MM.1S (cell line): ENCODE measurements at regions not wholly inside any gene's neighbourhood (a gene's known extent, or its start where the extent isn't known, plus 50 kb on each side); places are given as distances from the start of the nearest gene placed in this dataset.

Source experiments
- DNase-seq: peaks from one replicate; pipeline ENCODE4 v3.0.0-alpha.2; 2015
- H2AFZ ChIP-seq: fragments of 300-600 bp; sonication (generic); 2 replicates; pipeline ENCODE4 v1.6.0; 2016; ENCODE audit warnings: antibody characterized with exemption, low read length
- H3F3A ChIP-seq: fragments of 300-600 bp; sonication (generic); 2 replicates; pipeline ENCODE4 v1.6.1; 2016; ENCODE audit warnings: mild to moderate bottlenecking, antibody characterized with exemption, low read length, moderate library complexity, mixed read lengths; ENCODE audit not compliant: insufficient read depth
- H3K27ac ChIP-seq: fragments of 300-600 bp; sonication (generic); 2 replicates; pipeline ENCODE4 v1.5.1; 2016; ENCODE audit warnings: mild to moderate bottlenecking, low read length
- H3K27me3 ChIP-seq: fragments of 300-600 bp; sonication (generic); replicated peaks from 2 replicates; pipeline ENCODE4 v1.6.0; 2016; ENCODE audit warnings: low read length; ENCODE audit not compliant: insufficient read depth
- H3K36me3 ChIP-seq: fragments of 300-600 bp; sonication (generic); replicated peaks from 2 replicates; pipeline ENCODE4 v1.6.1; 2016; ENCODE audit warnings: mild to moderate bottlenecking, low read length, mixed read lengths; ENCODE audit not compliant: insufficient read depth
- H3K4me1 ChIP-seq: fragments of 300-600 bp; sonication (generic); 2 replicates; pipeline ENCODE4 v1.6.1; 2016; ENCODE audit warnings: low read length, mixed read lengths
- H3K4me2 ChIP-seq: fragments of 300-600 bp; sonication (generic); 2 replicates; pipeline ENCODE4 v1.6.0; 2016; ENCODE audit warnings: low read depth, low read length
- H3K4me3 ChIP-seq: fragments of 300-600 bp; sonication (generic); 2 replicates; pipeline ENCODE4 v1.5.1; 2016; ENCODE audit warnings: low read length, mixed read lengths
- H3K79me2 ChIP-seq: fragments of 300-600 bp; sonication (generic); 2 replicates; pipeline ENCODE4 v1.6.1; 2016; ENCODE audit warnings: mixed run types, low read length, mixed read lengths
- H3K9ac ChIP-seq: fragments of 300-600 bp; sonication (generic); 2 replicates; pipeline ENCODE4 v1.6.1; 2016; ENCODE audit warnings: low read length, mixed read lengths
- H3K9me2 ChIP-seq: fragments of 300-600 bp; sonication (generic); replicated peaks from 2 replicates; pipeline ENCODE4 v1.6.1; 2016; ENCODE audit warnings: mild to moderate bottlenecking, low read length, mixed read lengths; ENCODE audit not compliant: insufficient read depth
- H3K9me3 ChIP-seq: fragments of 300-600 bp; sonication (generic); replicated peaks from 2 replicates; pipeline ENCODE4 v1.6.1; 2016; ENCODE audit warnings: mild to moderate bottlenecking, low read length, mixed read lengths; ENCODE audit not compliant: insufficient read depth
- H4K20me1 ChIP-seq: fragments of 300-600 bp; sonication (generic); 2 replicates; pipeline ENCODE4 v1.6.1; 2016; ENCODE audit warnings: mild to moderate bottlenecking, low read length, moderate library complexity, mixed read lengths; ENCODE audit not compliant: insufficient read depth
- CTCF ChIP-seq: fragments of 300-600 bp; sonication (generic); IDR thresholded peaks from 2 replicates; pipeline ENCODE4 v1.5.1; 2016; ENCODE audit warnings: antibody characterized with exemption, low read length, mixed read lengths
- EZH2 ChIP-seq: fragments of 300-600 bp; sonication (generic); optimal IDR thresholded peaks from 2 replicates; pipeline ENCODE3; 2017; ENCODE audit warnings: low read depth, mild to moderate bottlenecking, antibody characterized with exemption, low read length, mixed read lengths
- EZH2phosphoT487 ChIP-seq: fragments of 300-600 bp; sonication (generic); IDR thresholded peaks from 2 replicates; pipeline ENCODE4 v1.6.1; 2018; ENCODE audit warnings: antibody characterized with exemption, low read length

GRCh38 chrX:132277953-132278614 is 58.8 kb upstream of the RAP2C start:
- H3K27ac ChIP-seq = no peak overlapping the region
- H3K9me2 ChIP-seq = no peaks in the 10 kb centered on the region
- no peak overlapping the region for H3K4me2 ChIP-seq
- no peaks in the 10 kb centered on the region for H3F3A ChIP-seq
- H3K9me3 ChIP-seq = no peaks in the 10 kb centered on the region
- H3K79me2 ChIP-seq = no peaks in the 10 kb centered on the region
- DNase-seq = no peak
- H3K4me1 ChIP-seq = no peaks in the 10 kb centered on the region
- H3K4me3 ChIP-seq = no peak overlapping the region
- H3K9ac ChIP-seq = no peak overlapping the region
- no peaks in the 10 kb centered on the region for H4K20me1 ChIP-seq
- H2AFZ ChIP-seq = no peak overlapping the region
- no peaks in the 10 kb centered on the region for H3K27me3 ChIP-seq
- H3K36me3 ChIP-seq = no peaks in the 10 kb centered on the region
- TF ChIP-seq EZH2 (no peak), CTCF (no peak), EZH2phosphoT487 (no peak)

- no peak for DNase-seq
- Histone ChIP-seq H3K4me2 (no peak overlapping the region), H3K9me2 (no peaks in the 10 kb centered on the region), H3K4me1 (no peaks in the 10 kb centered on the region), H3K36me3 (no peaks in the 10 kb centered on the region), H3K9me3 (no peaks in the 10 kb centered on the region), H3K27ac (no peak overlapping the region), H3F3A (no peaks in the 10 kb centered on the region), H2AFZ (no peak overlapping the region), H3K4me3 (no peak overlapping the region), H3K79me2 (no peaks in the 10 kb centered on the region), H3K27me3 (no peaks in the 10 kb centered on the region), H4K20me1 (no peaks in the 10 kb centered on the region), H3K9ac (no peak overlapping the region)
- TF ChIP-seq EZH2phosphoT487 (no peak), CTCF (no peak), EZH2 (no peak)
These were observed 53.6 kb upstream of the RAP2C start for GRCh38 chrX:132272826-132273225.

GRCh38 chrX:132271311-132271778 is 52.1 kb upstream of the RAP2C start:
- no peak overlapping the region for H3K4me2 ChIP-seq

More at GRCh38 chrX:132271311-132271778, 52.1 kb upstream of the RAP2C start:
- no peak overlapping the region for H3K9ac ChIP-seq
- no peak for TF ChIP-seq CTCF
- TF ChIP-seq EZH2phosphoT487 = no peak
- H3K27ac ChIP-seq = no peak overlapping the region
- H3K4me3 ChIP-seq = no peak overlapping the region
- no peaks in the 10 kb centered on the region for H3K9me3 ChIP-seq
- no peak for DNase-seq
- no peaks in the 10 kb centered on the region for H3F3A ChIP-seq
- no peaks in the 10 kb centered on the region for H3K4me1 ChIP-seq
- no peaks in the 10 kb centered on the region for H3K9me2 ChIP-seq
- H4K20me1 ChIP-seq = no peaks in the 10 kb centered on the region
- H3K79me2 ChIP-seq = no peaks in the 10 kb centered on the region
- H2AFZ ChIP-seq = no peak overlapping the region
- no peaks in the 10 kb centered on the region for H3K27me3 ChIP-seq
- no peaks in the 10 kb centered on the region for H3K36me3 ChIP-seq
